D341Med (cell line): ENCODE measurements at regions not wholly inside any gene's neighbourhood (a gene's known extent, or its start where the extent isn't known, plus 50 kb on each side); places are given as distances from the start of the nearest gene placed in this dataset.
"Not testable (repeated sequence)": the region's sequence is repeated elsewhere in the genome, so short reads cannot be mapped to it uniquely, and the experiment has no call there.

Experiments used
- DNase-seq: peaks from one replicate; pipeline ENCODE4 v3.0.0; 2012; ENCODE audit warnings: low spot score

DNA sequence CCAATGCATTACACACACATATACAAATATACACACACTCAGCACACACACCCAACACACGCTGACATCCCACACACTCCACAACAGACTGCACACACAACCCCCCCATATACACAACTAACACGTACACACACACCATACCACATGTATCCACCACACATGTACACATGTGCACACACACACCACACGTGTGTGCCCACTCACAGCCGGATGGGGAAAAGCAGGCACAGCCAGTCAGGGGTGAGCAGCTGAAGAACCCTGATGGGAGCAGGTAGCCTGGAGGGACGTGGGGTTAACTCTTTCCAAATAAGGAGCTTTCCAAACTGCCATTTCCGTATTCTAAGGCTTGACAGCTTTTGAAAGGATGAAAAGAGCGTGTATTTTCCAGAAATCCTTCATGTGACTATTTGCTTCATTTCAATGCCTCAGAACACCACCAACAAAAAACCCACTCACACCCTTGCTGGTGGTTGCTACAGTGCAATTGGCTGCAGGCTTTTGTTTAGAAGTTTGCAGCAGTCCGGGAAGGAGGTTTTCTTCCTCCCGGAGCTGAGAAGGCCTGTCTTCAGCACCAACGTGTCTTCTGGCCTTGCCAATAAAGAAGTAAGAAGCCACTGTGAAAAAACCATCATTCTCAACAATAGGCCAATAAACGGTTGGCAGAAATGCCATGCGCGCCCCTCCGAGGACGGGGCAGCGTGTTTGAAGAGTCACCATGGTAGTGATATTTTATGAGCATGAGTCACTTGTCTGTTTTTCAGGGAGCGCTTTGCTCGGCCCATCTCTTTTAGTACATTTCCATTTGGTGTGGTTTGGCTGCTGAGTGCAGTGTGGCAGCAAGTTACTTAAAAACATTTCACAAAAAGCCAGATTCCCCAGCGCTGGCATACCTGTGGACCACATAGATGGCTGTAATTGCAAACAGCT lies 131.3 kb upstream of the GMDS start:
- DNase-seq = no peak

DNA sequence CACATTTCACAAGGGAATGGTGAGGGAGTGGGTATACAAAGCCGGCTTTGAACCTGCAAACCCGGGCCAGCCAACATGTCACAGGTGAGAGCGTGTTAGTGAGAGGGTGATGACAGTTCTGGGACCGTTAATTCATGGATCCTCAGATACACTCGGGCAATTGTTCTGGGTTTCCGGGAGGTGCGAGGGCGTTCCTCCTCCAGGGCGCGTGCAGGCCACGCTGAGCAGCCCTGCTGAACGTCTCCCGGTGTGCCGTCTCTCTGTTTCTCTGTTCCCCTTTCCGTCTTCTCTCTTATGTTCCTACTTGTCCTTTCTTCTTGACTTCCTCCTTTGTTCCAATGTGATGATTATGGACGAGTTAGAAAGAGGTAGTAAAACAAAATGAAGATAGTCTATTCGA lies 130.0 kb upstream of the GMDS start:
- no peak for DNase-seq

DNA sequence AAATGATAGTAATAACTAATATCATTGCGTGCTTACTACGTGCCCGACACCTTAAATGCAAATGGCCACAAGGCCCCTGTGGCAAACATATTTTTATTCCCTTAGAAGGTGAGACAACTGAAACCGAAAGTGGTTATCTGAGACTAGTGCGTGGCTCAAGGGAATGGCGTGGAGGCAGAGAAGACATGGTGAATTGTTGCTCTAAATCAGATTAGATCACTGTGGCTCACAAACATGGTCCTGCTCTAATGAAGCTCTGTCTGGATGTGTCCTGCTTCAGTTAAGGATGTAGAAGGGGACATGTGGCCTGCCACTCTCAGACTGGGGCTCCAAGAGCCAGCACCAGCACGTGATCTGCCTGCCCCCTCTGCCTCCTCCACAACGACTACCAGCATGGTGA lies 124.2 kb upstream of the GMDS start:
- no peak for DNase-seq

DNA sequence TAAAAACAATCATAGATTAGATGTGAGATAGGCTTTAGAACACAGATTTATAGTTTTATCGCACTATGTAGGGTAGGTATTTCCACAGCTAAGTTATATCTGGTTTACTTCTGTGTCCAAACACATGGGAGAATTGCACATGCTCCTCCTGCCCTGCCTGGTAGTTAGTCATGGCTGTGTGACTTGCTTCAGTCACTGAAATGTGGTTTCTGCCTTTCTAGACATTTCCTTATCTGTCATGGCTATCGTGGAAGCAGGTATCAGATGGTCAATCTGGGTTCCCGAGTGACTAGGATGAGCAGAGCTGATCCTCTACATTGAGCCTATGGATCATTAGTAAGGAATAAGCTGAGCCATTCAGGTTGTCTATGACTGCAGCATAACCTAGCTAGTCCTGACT lies 117.8 kb upstream of the GMDS start:
- no peak for DNase-seq

DNA sequence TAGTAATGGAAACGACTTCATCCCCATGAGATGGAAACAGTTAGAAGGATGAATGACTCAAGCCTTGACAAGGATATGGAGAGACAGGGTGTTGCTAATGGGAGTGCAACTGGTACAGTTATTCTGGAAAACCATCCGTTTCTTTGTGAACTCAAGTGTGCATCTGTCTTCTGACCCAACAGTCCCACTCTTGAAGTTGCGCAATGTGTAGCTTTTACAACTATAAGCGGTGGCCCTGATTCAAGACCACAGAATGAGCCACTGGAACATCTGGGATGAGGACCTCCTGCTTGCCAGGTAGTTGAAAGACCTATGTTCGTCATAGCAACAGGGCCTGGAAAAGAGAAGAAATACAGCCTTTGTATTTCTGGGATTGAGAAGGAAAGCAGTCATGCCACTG lies 115.8 kb upstream of the GMDS start:
- no peak for DNase-seq

DNA sequence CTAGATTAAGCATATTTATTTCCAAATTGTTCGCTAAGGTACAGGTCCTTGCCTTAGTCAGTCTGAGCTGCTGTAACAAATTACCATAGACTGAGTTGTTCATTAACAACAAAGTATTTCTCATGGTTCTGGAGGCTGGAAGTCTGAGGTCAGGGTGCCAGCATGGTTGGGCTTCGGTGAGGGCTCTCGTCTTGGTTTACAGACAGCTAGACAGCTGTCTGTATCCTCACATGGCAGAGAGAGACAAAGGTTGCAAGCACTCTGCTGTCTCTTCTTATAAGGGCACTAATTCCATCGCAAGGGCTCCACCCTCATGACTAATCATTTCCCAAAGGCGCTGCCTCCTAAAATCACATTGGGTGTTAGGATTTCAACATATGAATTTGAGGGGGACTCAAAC lies 115.3 kb upstream of the GMDS start:
- DNase-seq = no peak

DNA sequence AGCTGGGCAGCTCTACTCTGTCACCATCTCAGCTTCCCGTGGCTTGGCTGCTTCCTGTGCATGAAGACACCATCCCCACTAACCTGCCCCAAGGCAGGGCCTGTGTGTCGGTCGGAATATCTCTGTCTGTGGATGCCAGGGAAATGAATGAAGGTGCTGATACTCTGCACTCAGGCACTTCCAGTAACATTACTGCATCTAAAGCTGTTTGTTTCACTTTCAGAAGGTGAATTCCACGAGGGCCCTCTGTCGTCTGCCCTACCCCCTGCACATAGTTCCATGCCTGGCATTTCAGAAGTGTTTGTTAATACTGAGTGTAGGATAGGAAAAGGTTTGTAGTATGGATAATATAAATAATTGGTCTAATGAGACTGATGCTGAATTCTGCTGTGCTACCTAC lies 114.7 kb upstream of the GMDS start:
- no peak for DNase-seq

DNA sequence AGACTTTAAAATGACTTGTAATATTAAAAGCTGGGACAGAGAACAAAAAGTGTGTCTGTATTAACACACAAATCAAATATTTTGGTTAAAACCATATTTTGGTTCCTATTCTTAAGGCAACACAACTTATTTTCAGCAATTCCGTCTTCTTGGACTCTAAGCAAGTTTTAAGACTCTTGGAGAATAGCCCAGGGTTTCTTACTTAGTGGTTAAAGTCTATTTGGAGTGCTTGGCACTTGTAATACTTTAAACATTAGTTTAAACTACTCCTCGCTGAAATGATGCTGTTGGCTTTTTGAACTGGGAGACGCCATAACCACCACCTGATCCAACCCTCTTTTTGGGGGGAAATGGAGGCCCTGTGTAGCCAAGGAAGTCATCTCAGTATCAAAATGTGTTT lies 109.7 kb upstream of the GMDS start:
- DNase-seq = no peak

DNA sequence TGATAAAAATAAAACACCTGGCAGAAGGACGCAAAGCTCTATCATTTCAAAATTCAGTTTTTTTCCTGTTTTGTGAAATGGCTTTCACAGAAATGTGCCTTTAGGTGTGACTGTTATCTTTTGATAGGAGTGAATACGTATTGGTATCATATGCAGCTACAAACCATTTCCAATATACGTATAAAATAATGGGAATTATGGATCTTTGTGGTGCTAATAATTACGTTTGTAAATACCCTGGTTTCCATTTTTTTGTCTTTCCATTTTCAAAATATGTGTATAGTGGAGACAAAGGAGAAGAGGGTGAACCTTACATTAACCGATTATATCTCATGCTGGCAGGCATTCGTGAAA lies 108.7 kb upstream of the GMDS start:
- no peak for DNase-seq

DNA sequence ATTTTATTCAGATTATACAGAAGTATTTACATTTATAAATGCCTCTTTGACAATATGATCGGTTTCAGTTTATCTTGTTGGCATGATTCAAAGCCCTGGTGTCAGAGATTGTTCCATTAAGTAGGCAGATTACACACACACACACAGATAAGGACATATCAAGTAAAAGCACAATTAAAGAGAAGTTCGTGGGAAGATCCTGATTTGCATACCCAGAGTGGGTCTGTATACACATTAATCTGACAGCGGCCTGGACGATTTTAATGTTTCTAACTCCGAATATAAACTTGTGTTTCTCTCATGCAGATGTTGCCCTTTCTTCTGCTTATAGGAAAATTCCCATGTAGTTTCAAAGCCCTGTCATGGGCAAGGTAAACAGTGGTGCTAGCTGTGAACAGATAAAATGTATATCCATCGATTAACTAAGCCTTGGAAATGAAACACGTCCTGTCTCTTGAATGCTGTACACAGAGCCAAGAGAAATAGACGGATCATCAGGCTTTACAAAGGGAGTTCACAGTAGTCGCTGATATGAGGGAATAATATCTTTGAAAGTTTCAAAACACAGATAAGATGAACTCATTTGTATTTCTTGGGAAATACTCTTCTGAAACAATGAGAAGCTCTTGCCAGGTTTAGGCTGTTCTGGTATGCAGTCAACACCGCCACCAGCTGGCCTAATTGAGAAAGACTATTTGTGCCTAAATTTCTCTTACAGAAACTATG lies 108.2 kb upstream of the GMDS start:
- DNase-seq = peak; percentile 70

DNA sequence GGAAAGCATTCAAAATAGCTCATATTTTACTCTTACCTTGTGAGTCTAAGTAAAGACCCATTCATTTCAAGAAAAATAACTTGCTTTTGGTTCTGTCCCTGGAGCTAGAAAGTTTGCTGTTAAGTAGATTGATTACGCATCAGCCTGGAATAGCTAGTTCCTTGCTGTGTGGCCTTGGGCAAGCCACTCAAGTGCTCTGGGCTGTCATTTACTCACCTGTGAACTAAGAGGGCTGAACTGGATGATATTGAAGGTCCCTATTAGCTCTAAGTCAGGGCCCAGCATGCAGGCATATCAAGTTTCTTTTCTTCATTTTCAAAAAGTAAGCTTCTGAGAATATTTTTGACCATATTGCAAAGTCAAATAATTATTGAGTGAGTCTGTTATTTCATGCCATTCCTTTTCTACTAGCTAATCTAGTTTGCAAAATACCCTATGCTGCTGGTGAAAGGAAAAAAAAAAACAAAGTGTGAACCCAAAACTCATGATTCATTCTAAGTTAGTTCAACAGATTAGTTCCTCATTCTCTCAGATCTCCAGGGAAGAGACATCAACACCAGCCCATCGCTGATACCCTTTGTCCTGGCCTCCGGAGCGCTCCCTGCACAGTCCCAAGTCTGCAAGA lies 106.5 kb upstream of the GMDS start:
- DNase-seq = no peak

DNA sequence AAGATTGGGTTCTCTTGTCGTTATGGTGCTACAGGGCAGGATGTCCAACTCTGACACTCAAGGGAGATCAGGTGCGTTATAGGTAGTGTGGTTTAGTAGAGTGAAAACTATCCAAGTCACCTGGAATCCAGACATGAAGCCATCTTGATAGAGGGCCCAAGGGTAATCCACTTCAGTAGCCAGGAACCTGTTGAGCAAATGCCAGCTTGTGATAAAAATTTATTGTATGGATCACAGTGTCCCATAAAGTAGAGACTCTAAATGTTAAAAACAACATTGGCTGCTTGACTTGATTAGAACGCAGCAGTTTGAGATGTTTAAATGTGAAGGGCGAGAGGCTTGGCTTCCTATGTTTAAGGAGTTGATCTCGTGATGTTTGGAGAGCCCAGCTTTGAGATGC lies 105.7 kb upstream of the GMDS start:
- DNase-seq = no peak

DNA sequence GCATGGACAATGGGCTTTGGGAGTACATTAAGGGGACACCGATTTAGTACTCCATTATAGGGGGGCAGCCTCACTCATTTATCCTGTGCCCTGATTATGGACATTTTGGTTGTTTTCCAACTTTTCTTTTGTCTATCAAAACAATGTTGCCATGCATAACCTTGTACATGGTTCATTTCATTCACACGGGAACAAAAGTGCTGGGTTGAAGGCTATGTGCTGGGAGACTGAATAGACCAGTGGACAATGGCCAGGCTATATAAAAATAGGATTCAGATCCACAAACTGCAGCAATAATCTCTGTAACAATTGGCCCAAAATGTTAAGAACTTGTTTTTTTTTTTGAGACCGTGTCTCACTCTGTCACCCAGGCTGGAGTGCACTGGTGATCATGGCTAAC lies 100.7 kb upstream of the GMDS start:
- no peak for DNase-seq

DNA sequence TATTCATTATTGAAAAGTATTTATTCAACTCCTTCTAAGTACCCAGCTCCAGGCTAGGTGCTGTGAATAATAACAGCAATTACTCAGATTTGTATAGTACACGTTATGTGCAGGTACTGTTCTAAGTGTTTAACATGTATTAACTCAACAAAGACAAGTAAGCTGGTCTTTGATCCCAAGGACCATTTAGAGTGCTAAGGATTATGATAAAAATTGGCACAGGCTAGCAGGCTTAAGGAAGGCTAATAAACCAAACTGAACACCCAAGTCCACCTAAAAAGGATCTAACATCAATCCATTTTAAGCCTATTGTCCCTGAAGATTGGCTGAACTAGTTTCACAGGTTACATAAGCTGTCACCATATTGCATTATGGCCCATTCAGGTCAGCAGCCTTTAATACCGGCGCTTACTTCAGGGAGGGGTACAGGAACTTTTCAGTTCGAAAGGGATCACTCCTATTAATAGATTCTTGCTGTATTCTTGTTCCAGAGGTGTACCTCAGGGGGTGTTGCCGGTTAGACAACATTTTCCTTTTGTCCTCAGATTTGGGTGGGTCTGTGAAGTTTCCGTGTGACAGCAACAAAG lies 99.0 kb upstream of the GMDS start:
- DNase-seq = no peak

DNA sequence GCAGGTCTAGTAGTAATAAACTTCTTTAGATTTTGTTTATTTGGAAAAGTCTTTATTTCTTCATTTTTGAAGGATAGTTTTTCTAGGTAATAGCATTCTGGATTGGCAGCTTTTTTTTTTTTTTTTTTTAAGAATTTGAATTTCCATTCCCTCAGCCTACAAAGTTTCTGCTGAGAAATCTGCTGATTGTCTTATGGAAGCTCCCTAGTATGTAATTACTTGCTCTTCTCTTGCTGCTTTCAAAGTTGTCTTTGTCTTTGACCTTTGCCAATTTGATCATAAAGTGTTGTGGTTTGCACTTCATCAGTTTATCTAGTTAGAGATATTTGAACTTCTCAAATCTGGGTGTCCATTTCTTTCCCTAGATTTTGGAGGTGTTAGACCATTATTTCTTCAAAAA lies 82.2 kb upstream of the GMDS start:
- no peak for DNase-seq

DNA sequence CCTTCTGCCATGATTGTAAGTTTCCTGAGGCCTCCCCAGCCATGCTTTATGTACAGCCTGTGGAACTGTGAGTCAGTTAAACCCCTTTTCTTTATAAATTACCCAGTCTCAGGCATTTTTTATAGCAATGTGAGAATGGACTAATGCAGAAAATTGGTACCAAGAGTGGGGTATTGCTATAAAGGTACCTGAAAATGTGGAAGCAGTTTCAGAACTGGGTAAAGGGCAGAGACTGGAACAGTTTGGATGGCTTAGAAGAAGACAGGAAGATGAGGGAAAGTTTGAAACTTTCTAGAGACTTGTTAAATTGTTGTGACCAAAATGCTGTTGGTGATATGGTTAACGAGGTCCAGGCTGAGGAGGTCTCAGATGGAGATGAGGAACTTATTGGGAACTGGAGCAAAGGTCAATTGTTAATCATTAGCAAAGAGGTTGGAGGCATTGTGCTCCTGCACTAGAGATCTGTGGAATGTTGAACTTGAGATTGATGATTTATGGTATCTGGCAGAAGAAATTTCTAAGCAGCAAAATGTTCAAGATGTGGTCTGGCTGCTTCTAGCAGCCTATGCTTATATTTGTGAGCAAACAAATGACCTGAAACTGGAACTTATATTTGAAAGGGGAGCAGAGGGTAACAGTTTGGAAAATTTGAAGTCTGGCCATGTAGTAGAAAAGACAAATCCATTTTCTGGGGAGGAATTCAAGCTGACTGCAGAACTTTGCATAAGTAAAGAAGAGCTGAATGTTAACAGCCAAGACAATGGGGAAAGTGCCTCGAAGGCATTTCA lies 79.0 kb upstream of the GMDS start:
- DNase-seq = no peak

DNA sequence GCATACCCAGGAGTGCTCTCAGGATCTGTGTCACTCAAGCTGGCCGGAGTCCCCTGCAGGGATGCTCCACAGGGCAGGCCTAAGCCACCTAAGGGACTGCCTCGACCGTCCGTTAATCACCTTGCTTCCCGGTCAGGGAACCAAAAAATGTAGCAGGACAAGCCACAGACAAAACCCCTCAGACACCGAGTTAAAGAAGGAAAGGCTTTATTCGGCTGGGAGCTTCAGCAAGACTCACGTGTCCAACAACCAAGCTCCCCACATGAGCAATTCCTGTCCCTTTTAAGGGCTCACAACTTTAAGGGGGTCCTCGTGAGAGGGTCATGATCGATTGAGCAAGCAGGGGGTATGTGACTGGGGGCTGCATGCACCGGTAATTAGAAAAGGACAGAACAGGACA lies 72.1 kb upstream of the GMDS start:
- DNase-seq = not testable (repeated sequence)

DNA sequence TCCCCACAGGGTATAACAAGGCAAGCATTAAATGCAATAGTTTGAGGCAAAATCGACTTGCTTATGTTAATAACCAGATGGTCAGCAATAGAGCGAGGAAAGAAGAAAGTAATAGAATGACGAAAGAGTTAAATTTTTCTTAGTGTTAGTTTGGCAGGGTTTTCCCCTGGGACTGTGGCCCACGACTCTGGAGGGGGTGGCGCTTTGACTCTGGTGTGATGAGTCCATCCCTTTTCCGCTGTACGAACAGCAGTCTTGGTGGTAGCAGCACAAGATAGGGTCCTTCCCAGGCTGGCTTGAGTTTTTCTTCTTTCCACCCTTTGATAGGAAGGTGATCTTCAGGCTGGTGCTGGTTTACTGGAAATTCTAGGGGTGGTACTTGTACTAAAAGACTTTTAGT lies 69.2 kb upstream of the GMDS start:
- no peak for DNase-seq

DNA sequence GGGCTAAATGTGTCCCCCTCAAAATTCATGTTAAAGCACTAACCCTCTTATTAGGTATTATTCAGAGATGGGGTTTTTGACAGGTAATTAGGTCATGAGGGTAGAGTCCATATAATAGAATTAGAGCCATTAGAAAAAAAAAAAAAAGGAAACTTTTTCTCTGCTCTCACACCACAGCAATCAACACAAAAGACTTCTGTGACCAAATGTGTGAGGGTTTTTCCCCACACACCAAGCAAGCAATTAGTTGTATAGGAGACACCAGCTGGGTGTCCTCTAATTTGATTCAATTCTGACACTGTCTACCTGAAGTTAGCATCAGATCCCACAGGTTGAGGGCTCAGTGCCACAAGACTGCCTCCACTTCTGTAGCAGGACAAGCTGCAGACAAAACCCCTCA lies 64.6 kb upstream of the GMDS start:
- no peak for DNase-seq

DNA sequence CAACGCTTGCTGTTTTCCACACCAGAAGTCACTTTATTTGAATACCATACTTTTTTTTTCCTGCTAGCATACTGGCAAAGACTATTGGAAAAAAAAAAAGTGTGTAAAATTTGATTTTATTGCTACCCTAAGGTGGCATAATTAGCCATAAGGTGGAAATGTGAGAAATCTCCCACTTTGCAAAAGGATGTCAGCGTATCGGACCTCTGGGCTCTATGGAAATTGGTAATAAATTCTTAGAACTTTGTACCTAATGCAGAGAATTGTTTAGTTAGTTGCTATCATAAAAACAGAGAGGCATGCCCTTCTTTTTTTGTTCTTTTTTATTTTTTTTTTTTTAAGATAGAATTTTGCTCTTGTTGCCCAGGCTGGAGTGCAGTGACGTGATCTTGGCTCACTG lies 63.7 kb upstream of the GMDS start:
- no peak for DNase-seq

DNA sequence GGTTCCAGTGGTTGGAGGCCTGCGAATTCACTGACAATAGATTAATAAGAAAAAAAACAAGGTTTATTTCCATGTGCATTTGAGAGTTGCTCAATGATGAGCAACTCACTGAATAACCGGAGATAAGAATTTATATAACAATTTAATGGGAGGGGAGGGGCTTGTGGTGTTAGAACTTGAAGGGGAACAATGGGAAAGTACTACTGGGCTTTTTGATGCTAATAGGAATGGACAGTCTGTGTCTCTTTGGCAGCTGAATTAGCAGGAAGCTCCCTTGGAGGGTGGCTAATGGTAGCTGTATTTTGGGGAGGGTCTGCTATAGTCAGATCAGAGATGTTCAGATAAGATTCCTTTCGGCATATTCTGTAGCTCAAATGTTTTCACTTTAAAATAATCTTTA lies 62.4 kb upstream of the GMDS start:
- no peak for DNase-seq

DNA sequence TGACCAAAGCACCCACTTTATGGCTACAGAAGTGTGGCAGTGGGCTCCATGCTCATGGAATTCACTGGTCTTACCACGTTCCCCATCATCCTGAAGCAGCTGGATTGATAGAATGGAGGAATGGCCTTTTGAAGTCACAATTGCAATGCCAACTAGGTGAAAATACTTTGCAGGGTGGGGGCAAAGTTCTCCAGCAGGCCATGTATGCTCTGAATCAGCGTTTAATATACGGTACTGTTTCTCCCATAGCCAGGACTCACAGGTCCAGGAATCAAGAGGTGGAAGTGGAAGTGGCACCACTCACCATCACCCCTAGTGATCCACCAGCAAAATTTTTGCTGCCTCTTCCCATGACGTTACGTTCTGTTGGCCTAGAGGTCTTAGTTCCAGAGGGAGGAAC lies 60.5 kb upstream of the GMDS start:
- no peak for DNase-seq
